WTC11 (cell line): ENCODE measurements at regions not wholly inside any gene's neighbourhood (a gene's known extent, or its start where the extent isn't known, plus 50 kb on each side); places are given as distances from the start of the nearest gene placed in this dataset.

Experiments
- ATAC-seq: fragments of 200-7000 bp; cut with Tn5 transposase; 2 replicates; pipeline ENCODE4 v1.10.0; 2021; ENCODE audit warnings: mild to moderate bottlenecking, moderate library complexity
- CTCF ChIA-PET: fragments of 300-600 bp; sonication (Branson Sonifier 250); formaldehyde crosslinking; loops from one replicate; lab custom pipeline; 2021; ENCODE audit warnings: antibody characterized with exemption; lab: Charles Lee
- POLR2A ChIA-PET: fragments of 350-600 bp; sonication (Branson Sonifier 250); formaldehyde crosslinking; loops from one replicate; lab custom pipeline; 2021; ENCODE audit warnings: antibody characterized with exemption; lab: Charles Lee
- DNase-seq: peaks from one replicate; pipeline ENCODE4 v3.0.0; 2021; ENCODE audit warnings: low spot score
- H3K27ac Mint-ChIP-seq: 2 replicates; pipeline ENCODE4 v1.8.0; 2021; ENCODE audit warnings: mixed read lengths
- H3K27me3 Mint-ChIP-seq: 2 replicates; pipeline ENCODE4 v1.8.0; 2021; ENCODE audit warnings: low read depth, mild to moderate bottlenecking, moderate library complexity, mixed read lengths
- H3K36me3 Mint-ChIP-seq: 2 replicates; pipeline ENCODE4 v1.8.0; 2021; ENCODE audit warnings: mixed read lengths
- H3K4me1 Mint-ChIP-seq: 2 replicates; pipeline ENCODE4 v1.8.0; 2022; ENCODE audit warnings: mixed read lengths
- H3K4me3 Mint-ChIP-seq: 2 replicates; pipeline ENCODE4 v1.8.0; 2021; ENCODE audit warnings: mild to moderate bottlenecking, moderate library complexity, mixed read lengths
- H3K9me3 Mint-ChIP-seq: 2 replicates; pipeline ENCODE4 v1.8.0; 2021; ENCODE audit warnings: mixed read lengths
- ARID4B ChIP-seq: sonication (generic); formaldehyde crosslinking; IDR thresholded peaks from 2 replicates; pipeline ENCODE4 v1.8.0; 2023; ENCODE audit warnings: missing genetic modification reagents, mild to moderate bottlenecking, borderline replicate concordance
- ATF6 ChIP-seq: sonication (generic); formaldehyde crosslinking; IDR thresholded peaks from 2 replicates; pipeline ENCODE4 v1.8.1; 2023; ENCODE audit warnings: mild to moderate bottlenecking, missing genetic modification reagents
- CTCF ChIP-seq: fragments of 200-600 bp; IDR thresholded peaks from 2 replicates; pipeline ENCODE4 v1.8.0; 2022; ENCODE audit warnings: antibody characterized with exemption
- EMX1 ChIP-seq: fragments of 250-450 bp; sonication (Bioruptor Pico); IDR thresholded peaks from 2 replicates; pipeline ENCODE4 v1.8.0; 2021; ENCODE audit warnings: mild to moderate bottlenecking
- ERG ChIP-seq: fragments of 250-450 bp; sonication (Bioruptor Pico); IDR thresholded peaks from 2 replicates; pipeline ENCODE4 v1.8.0; 2021; ENCODE audit warnings: mild to moderate bottlenecking
- GABPB1 ChIP-seq: sonication (generic); formaldehyde crosslinking; IDR thresholded peaks from 2 replicates; pipeline ENCODE4 v1.8.1; 2023; ENCODE audit warnings: mild to moderate bottlenecking, missing genetic modification reagents
- GTF2I ChIP-seq: fragments of 250-450 bp; sonication (Bioruptor Pico); conservative IDR thresholded peaks from 2 replicates; pipeline ENCODE4 v1.4.0; 2021; ENCODE audit warnings: mild to moderate bottlenecking
- JAZF1 ChIP-seq: fragments of 250-450 bp; sonication (Bioruptor Pico); IDR thresholded peaks from 2 replicates; pipeline ENCODE4 v1.9.0; 2021; ENCODE audit warnings: moderate library complexity, mild to moderate bottlenecking, inconsistent platforms
- JUN ChIP-seq: sonication (generic); formaldehyde crosslinking; IDR thresholded peaks from 2 replicates; pipeline ENCODE4 v1.8.0; 2023; ENCODE audit warnings: mild to moderate bottlenecking, missing genetic modification reagents
- MLX ChIP-seq: sonication (generic); formaldehyde crosslinking; IDR thresholded peaks from 2 replicates; pipeline ENCODE4 v1.8.1; 2023; ENCODE audit warnings: mild to moderate bottlenecking, missing genetic modification reagents, moderate library complexity
- MYBL2 ChIP-seq: sonication (generic); formaldehyde crosslinking; IDR thresholded peaks from 2 replicates; pipeline ENCODE4 v1.8.1; 2023; ENCODE audit warnings: mild to moderate bottlenecking, moderate library complexity, missing genetic modification reagents
- NFE2L1 ChIP-seq: sonication (generic); formaldehyde crosslinking; IDR thresholded peaks from 2 replicates; pipeline ENCODE4 v1.8.1; 2023; ENCODE audit warnings: missing genetic modification reagents
- NR1H2 ChIP-seq: sonication (generic); formaldehyde crosslinking; IDR thresholded peaks from 2 replicates; pipeline ENCODE4 v1.9.0; 2021; ENCODE audit warnings: mild to moderate bottlenecking, moderate library complexity, missing genetic modification reagents
- PREB ChIP-seq: sonication (generic); formaldehyde crosslinking; IDR thresholded peaks from 2 replicates; pipeline ENCODE4 v1.8.1; 2022; ENCODE audit warnings: mild to moderate bottlenecking, missing genetic modification reagents, moderate library complexity, borderline replicate concordance
- SMAD3 ChIP-seq: sonication (generic); formaldehyde crosslinking; IDR thresholded peaks from 2 replicates; pipeline ENCODE4 v1.8.0; 2022; ENCODE audit warnings: missing genetic modification reagents, mild to moderate bottlenecking, borderline replicate concordance
- TEAD4 ChIP-seq: sonication (generic); formaldehyde crosslinking; IDR thresholded peaks from 2 replicates; pipeline ENCODE4 v1.8.0; 2022; ENCODE audit warnings: mild to moderate bottlenecking, missing genetic modification reagents
- ZNF263 ChIP-seq: sonication (generic); formaldehyde crosslinking; IDR thresholded peaks from 2 replicates; pipeline ENCODE4 v1.8.1; 2022; ENCODE audit warnings: low read depth, mild to moderate bottlenecking, moderate library complexity, missing genetic modification reagents
- ZNF317 ChIP-seq: sonication (generic); formaldehyde crosslinking; IDR thresholded peaks from 2 replicates; pipeline ENCODE4 v1.8.1; 2023; ENCODE audit warnings: low read depth, mild to moderate bottlenecking, moderate library complexity, missing genetic modification reagents, borderline replicate concordance
- ZNF512 ChIP-seq: sonication (generic); formaldehyde crosslinking; IDR thresholded peaks from 2 replicates; pipeline ENCODE4 v1.8.1; 2022; ENCODE audit warnings: missing genetic modification reagents, borderline replicate concordance
- ZSCAN18 ChIP-seq: fragments of 250-450 bp; sonication (Bioruptor Pico); IDR thresholded peaks from 2 replicates; pipeline ENCODE4 v2.1.2; 2022; ENCODE audit warnings: mild to moderate bottlenecking, moderate library complexity

- no peak for TF ChIP-seq ZNF512
- TF ChIP-seq ATF6 (CRISPR knock-in tag): no peak
- TF ChIP-seq SMAD3: no peak
- no peak for TF ChIP-seq NR1H2 (CRISPR knock-in tag)
- TF ChIP-seq PREB: no peak
- TF ChIP-seq MYBL2 (CRISPR knock-in tag): no peak
- no peak for TF ChIP-seq ERG (CRISPR knock-in tag)
- TF ChIP-seq JUN (CRISPR knock-in tag): no peak
Observed at GRCh38 chrX:45845142-45845541, 644.5 kb upstream of the DIPK2B start (continued).

- Mint-ChIP-seq H3K9me3 (no peaks in the 10 kb centered on the region), H3K4me1 (peaks cover 38% of the 10 kb centered on the region), H3K36me3 (peaks cover 70% of the 10 kb centered on the region), H3K27ac (0 out of 2 replicates have a peak overlapping the region, but pooled peaks have one; percentile 52), H3K4me3 (no peak overlapping the region), H3K27me3 (no peaks in the 10 kb centered on the region)
- DNase-seq (no peak), ATAC-seq (no peak)
- ChIA-PET CTCF (no interaction called here), POLR2A (no interaction called here)
- TF ChIP-seq GABPB1 (no peak), JAZF1 (no peak), EMX1 (CRISPR knock-in tag) (no peak), ZSCAN18 (CRISPR knock-in tag) (no peak), ZNF317 (no peak), TEAD4 (no peak), MLX (no peak), NFE2L1 (CRISPR knock-in tag) (no peak), GTF2I (no peak), CTCF (no peak), ARID4B (no peak), SMAD3 (no peak), ZNF263 (CRISPR knock-in tag) (no peak)
Observed at GRCh38 chrX:45843518-45843917, 642.8 kb upstream of the DIPK2B start.
